Esophagus squamous epithelium (tissue), 4 donors: ENCODE measurements at regions not wholly inside any gene's neighbourhood (a gene's known extent, or its start where the extent isn't known, plus 50 kb on each side); places are given as distances from the start of the nearest gene placed in this dataset.

ENCODE experiments used
- POLR2A ChIP-seq, 4 donors: fragments of 450-650 bp; IDR thresholded peaks; one replicate each; pipeline ENCODE4 v1.6.1; 2017; ENCODE audit warnings: antibody characterized with exemption in 4 of 4, mild to moderate bottlenecking in 4 of 4, moderate library complexity in 3 of 4
- TF ChIP-seq, protein P1 (sequence below), 6 experiments: fragments of 450-650 bp in 4 of 6; fragments of 200-600 bp in 2 of 6; sonication (generic) in 2 of 6; IDR thresholded peaks; one replicate each; pipeline ENCODE4 v1.5.1; 2016 to 2019; ENCODE audit warnings: antibody characterized with exemption in 6 of 6, mild to moderate bottlenecking in 4 of 6, moderate library complexity in 4 of 6

DNA sequence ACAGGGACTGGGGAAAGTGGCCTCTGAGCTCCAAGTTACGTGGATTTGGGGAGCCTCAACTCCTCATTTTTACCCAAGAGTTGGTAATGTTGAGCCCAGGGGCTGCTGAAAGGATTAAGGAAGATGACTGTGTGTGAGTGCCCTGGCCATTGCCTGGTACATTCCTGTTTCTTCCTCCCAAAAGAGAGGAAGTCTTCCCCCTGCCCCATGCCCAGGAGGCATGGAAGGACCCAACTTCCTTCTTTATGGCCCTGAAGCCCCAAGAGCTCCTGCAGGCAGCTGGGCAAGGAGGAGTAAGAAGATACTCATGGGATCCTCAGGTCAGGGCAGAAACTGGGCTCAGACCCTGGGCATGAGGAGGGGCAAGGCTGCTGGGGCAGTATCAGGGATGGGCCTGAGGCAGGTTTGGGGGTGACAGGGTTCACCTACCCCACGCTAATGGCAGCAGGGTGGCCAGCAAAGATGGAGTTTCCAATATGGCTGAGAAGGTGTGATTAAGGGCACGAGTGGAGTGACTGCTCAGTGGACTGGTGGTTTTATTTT, 118.3 kb upstream of the MVB12B start:
- no peak for TF ChIP-seq POLR2A (IDR thresholded peaks at IDR 0.05)
- TF ChIP-seq, protein P1, sequence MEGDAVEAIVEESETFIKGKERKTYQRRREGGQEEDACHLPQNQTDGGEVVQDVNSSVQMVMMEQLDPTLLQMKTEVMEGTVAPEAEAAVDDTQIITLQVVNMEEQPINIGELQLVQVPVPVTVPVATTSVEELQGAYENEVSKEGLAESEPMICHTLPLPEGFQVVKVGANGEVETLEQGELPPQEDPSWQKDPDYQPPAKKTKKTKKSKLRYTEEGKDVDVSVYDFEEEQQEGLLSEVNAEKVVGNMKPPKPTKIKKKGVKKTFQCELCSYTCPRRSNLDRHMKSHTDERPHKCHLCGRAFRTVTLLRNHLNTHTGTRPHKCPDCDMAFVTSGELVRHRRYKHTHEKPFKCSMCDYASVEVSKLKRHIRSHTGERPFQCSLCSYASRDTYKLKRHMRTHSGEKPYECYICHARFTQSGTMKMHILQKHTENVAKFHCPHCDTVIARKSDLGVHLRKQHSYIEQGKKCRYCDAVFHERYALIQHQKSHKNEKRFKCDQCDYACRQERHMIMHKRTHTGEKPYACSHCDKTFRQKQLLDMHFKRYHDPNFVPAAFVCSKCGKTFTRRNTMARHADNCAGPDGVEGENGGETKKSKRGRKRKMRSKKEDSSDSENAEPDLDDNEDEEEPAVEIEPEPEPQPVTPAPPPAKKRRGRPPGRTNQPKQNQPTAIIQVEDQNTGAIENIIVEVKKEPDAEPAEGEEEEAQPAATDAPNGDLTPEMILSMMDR (IDR thresholded peaks at IDR 0.05): no peak
